ENCODE measurements at regions not wholly inside any gene's neighbourhood (a gene's known extent, or its start where the extent isn't known, plus 50 kb on each side); places are given as distances from the start of the nearest gene placed in this dataset.

DNA sequence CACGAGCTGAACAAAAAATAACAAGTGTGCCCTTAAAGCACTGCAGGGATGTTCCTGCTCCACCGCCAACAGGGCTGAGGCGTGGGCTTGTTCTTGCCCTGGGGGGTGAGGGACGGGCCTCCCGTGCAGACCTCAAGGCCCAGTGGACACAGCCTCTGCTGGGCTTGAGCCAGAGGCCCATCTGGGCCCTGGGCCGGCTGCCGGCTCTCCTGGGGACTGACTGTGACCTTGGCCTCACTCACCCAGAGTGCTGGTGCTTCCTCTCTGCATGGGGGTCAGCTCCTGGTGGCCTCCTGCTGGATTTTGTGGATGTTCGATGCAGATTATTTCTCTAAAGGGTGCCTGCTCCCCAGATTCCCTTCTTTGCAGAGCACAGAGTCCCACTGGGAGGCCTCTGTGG, 54.2 kb upstream of the CDR2 start:
- H3K18ac ChIP-seq (ENCODE audit: low read depth, low read length), result no peak overlapping the region
- WGBS, 2 experiments (ENCODE audit: extremely low coverage in 2 of 2, insufficient read length in 1 of 2), result 82% methylated on average over 4 of the region's 8 CpGs; no CpG with 5 or more reads in 1 of the 2 experiments
- H2AK9ac ChIP-seq (replicated peaks; ENCODE audit: low read depth, low read length, poor library complexity), result no peak overlapping the region
- H3K36me3 ChIP-seq (ENCODE audit: control insufficient read depth, insufficient read depth, low read length), result peaks cover 26% of the 10 kb centered on the region
- no peak overlapping the region for H2BK15ac ChIP-seq (ENCODE audit: low read depth, low read length)
- no peaks in the 10 kb centered on the region for H3K9me3 ChIP-seq (ENCODE audit: control insufficient read depth, insufficient read depth, low read length)
- H3K4ac ChIP-seq (ENCODE audit: low read depth, low read length), result no peak overlapping the region
- peaks cover 3 to 4% of the 10 kb centered on the region in 2 experiments; a peak in 2 of 4 replicates for H3K79me1 ChIP-seq (ENCODE audit: low read depth in 1 of 2, low read length in 2 of 2)
- no peak overlapping the region for H3K14ac ChIP-seq (replicated peaks; ENCODE audit: low read depth, low read length)
- no TSS peak for BruUV-seq (replicated peaks)
- peaks cover 13% of the 10 kb centered on the region for H3K4me1 ChIP-seq (ENCODE audit: control insufficient read depth, insufficient read depth, low read length)
- intact Hi-C loops (cut with micrococcal nuclease) (no loop called here), dilution Hi-C loops (cut with HindIII; ENCODE audit: low sequenced_read_pairs, unreplicated experiment) (no loop called here), in situ Hi-C loops (cut with MboI; ENCODE audit: low sequenced_read_pairs) (no loop called here)
- H4K5ac ChIP-seq (ENCODE audit: low read depth, low read length), result no peak overlapping the region
- no peak overlapping the region for H3K27ac ChIP-seq (ENCODE audit: insufficient read depth, low read length)
- no peak overlapping the region for H4K91ac ChIP-seq (ENCODE audit: insufficient read depth, low read depth, low read length)
- H3K27me3 ChIP-seq (ENCODE audit: control insufficient read depth, insufficient read depth, low read length), result no peaks in the 10 kb centered on the region
- H2BK120ac ChIP-seq (ENCODE audit: low read depth, low read length), result no peak overlapping the region
- peaks cover 3% of the 10 kb centered on the region for H3K9me1 ChIP-seq (ENCODE audit: insufficient read depth, low read length)
- CTCF ChIA-PET, result no interaction called here
- DNase-seq (no peak), ATAC-seq (ENCODE audit: low read depth) (no peak)
- H2BK5ac ChIP-seq (ENCODE audit: low read depth, low read length, poor library complexity, severe bottlenecking), result no peak overlapping the region
- no peak overlapping the region for H3K56ac ChIP-seq (ENCODE audit: extremely low read depth, insufficient read depth, low read length)
- no peak overlapping the region for H2AFZ ChIP-seq (replicated peaks; ENCODE audit: low read length, poor library complexity)
- H3K4me2 ChIP-seq (ENCODE audit: low read depth, low read length), result no peak overlapping the region
- POLR2A ChIA-PET (ENCODE audit: unreplicated experiment), result no interaction called here
- H4K20me1 ChIP-seq (ENCODE audit: insufficient read depth, low read length), result no peaks in the 10 kb centered on the region
- H2AK5ac ChIP-seq (ENCODE audit: low read depth, low read length), result no peak overlapping the region
- no peak overlapping the region for H4K8ac ChIP-seq (ENCODE audit: low read depth in 2 of 2, low read length in 2 of 2)
- no peak overlapping the region for H3K23ac ChIP-seq (ENCODE audit: low read depth, low read length)
- H3K9ac ChIP-seq (ENCODE audit: low read depth, low read length), result no peak overlapping the region
- no peak overlapping the region for H3K4me3 ChIP-seq (ENCODE audit: insufficient read depth, low read depth, low read length)
- no peak overlapping the region for H2BK20ac ChIP-seq (ENCODE audit: low read depth, low read length)
- TF ChIP-seq MAZ (IDR thresholded peaks at IDR 0.05; ENCODE audit: borderline replicate concordance, low read depth, low read length) (no peak), POLR2A (IDR thresholded peaks at IDR 0.05; ENCODE audit: low read depth, low read length) (no peak), ELK1 (IDR thresholded peaks at IDR 0.05; ENCODE audit: borderline replicate concordance, low read depth, low read length) (no peak), CHD1 (IDR thresholded peaks at IDR 0.05; ENCODE audit: low read depth, low read length) (no peak), MXI1 (IDR thresholded peaks at IDR 0.05; ENCODE audit: borderline replicate concordance, low read depth, low read length) (no peak), CEBPB (IDR thresholded peaks at IDR 0.05; ENCODE audit: low read depth, low read length) (no peak), RFX5 (IDR thresholded peaks at IDR 0.05; ENCODE audit: low read depth, low read length) (no peak), SMC3 (IDR thresholded peaks at IDR 0.05; ENCODE audit: low read depth, low read length) (no peak), FOS (IDR thresholded peaks at IDR 0.05; ENCODE audit: low read depth, low read length) (no peak), RCOR1 (IDR thresholded peaks at IDR 0.05; ENCODE audit: insufficient replicate concordance, low read length) (no peak)
- TF ChIP-seq, protein P1, sequence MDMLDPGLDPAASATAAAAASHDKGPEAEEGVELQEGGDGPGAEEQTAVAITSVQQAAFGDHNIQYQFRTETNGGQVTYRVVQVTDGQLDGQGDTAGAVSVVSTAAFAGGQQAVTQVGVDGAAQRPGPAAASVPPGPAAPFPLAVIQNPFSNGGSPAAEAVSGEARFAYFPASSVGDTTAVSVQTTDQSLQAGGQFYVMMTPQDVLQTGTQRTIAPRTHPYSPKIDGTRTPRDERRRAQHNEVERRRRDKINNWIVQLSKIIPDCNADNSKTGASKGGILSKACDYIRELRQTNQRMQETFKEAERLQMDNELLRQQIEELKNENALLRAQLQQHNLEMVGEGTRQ (IDR thresholded peaks at IDR 0.05; ENCODE audit: low read depth, low read length), result no peak

Measured in IMR-90 (cell line).